HepG2 (cell line): ENCODE measurements at regions not wholly inside any gene's neighbourhood (a gene's known extent, or its start where the extent isn't known, plus 50 kb on each side); places are given as distances from the start of the nearest gene placed in this dataset.

ENCODE experiments used
- ATAC-seq: fragments of 200-7000 bp; cut with Tn5 transposase; 3 replicates; pipeline ENCODE4 v1.9.1; 2020; ENCODE audit warnings: mild to moderate bottlenecking, moderate library complexity
- BruUV-seq: library from RNA; stranded (reverse); fragments of 400-500 nt; replicated peaks from 2 replicates; lab custom pipeline; 2021; lab: Mats Ljungman, UMichigan
- CTCF ChIA-PET: fragments of 300-600 bp; formaldehyde crosslinking; extraction: SDS; loops from one replicate; lab custom pipeline; 2021; ENCODE audit warnings: low total read pairs, inconsistent platforms, low intra/inter-chr PET ratio; lab: Yijun Ruan, JAX
- POLR2A ChIA-PET: fragments of 350-600 bp; sonication (Branson Sonifier 250); formaldehyde crosslinking; loops from one replicate; lab custom pipeline; 2020; ENCODE audit warnings: antibody characterized with exemption, inconsistent platforms; lab: Yijun Ruan, JAX
- DNase-seq: peaks from one replicate; pipeline ENCODE4 v3.0.0-alpha.2; 2015; ENCODE audit warnings: low spot score
- FAIRE-seq: peaks from 3 replicates; lab custom pipeline; 2011; peaks lifted over from hg19 to GRCh38; lab: Jason Lieb, UNC
- H2AFZ ChIP-seq: one replicate; pipeline ENCODE4 v1.6.1; 2011; ENCODE audit warnings: low read length, inconsistent platforms
- H3K27ac ChIP-seq: fragments of 300-600 bp; 3 replicates; pipeline ENCODE4 v1.8.0; 2011; ENCODE audit warnings: mixed run types, mild to moderate bottlenecking, mixed read lengths, low read length, inconsistent platforms; ENCODE audit not compliant: insufficient read depth; ENCODE audit errors: extremely low read length
- H3K27me3 ChIP-seq, 2 experiments: fragments of 200-600 bp in 1 of 2; 2 replicates in 1 of 2; 3 replicates in 1 of 2; pipeline versions ENCODE4 v1.6.0 to v1.8.0; 2011; ENCODE audit warnings: low read length in 2 of 2, mild to moderate bottlenecking in 2 of 2, moderate library complexity in 2 of 2, inconsistent platforms in 1 of 2; ENCODE audit not compliant: insufficient read depth in 2 of 2, control insufficient read depth in 1 of 2
- H3K36me3 ChIP-seq, 2 experiments: fragments of 200-600 bp in 1 of 2; replicated peaks in 1 of 2; 2 replicates in 1 of 2; 3 replicates in 1 of 2; pipeline versions ENCODE4 v1.5.1 to v1.8.0; 2011; ENCODE audit warnings: low read length in 2 of 2, inconsistent platforms in 1 of 2; ENCODE audit not compliant: insufficient read depth in 2 of 2, control insufficient read depth in 1 of 2
- H3K4me1 ChIP-seq: 2 replicates; pipeline ENCODE4 v1.5.1; 2012; ENCODE audit warnings: low read length, inconsistent platforms; ENCODE audit not compliant: insufficient read depth
- H3K4me2 ChIP-seq: 2 replicates; pipeline ENCODE4 v1.6.0; 2011; ENCODE audit warnings: low read depth, low read length, inconsistent platforms
- H3K4me3 ChIP-seq, 3 experiments: fragments of 200-600 bp in 1 of 3; sonication (generic), shearing (Covaris generic) in 1 of 3; replicated peaks in 1 of 3; 2 replicates each; pipeline ENCODE4 v1.5.1; 2011 to 2016; ENCODE audit warnings: low read length in 3 of 3, inconsistent platforms in 2 of 3, low read depth in 2 of 3, mild to moderate bottlenecking in 2 of 3, control low read depth in 1 of 3, mixed read lengths in 1 of 3; ENCODE audit not compliant: insufficient read depth in 1 of 3
- H3K79me2 ChIP-seq: one replicate; pipeline ENCODE4 v1.6.1; 2011; ENCODE audit warnings: low read length, inconsistent platforms; ENCODE audit not compliant: insufficient read depth
- H3K9ac ChIP-seq: 2 replicates; pipeline ENCODE4 v1.6.0; 2011; ENCODE audit warnings: mild to moderate bottlenecking, low read depth, low read length, inconsistent platforms; ENCODE audit not compliant: insufficient read depth
- H3K9me3 ChIP-seq: 2 replicates; pipeline ENCODE4 v1.5.1; 2012; ENCODE audit warnings: mild to moderate bottlenecking, low read length
- H4K20me1 ChIP-seq: 2 replicates; pipeline ENCODE4 v1.6.0; 2011; ENCODE audit warnings: inconsistent platforms, mild to moderate bottlenecking, low read length, moderate library complexity; ENCODE audit not compliant: insufficient read depth
- BCL6 ChIP-seq: IDR thresholded peaks from 2 replicates; pipeline ENCODE4 v1.6.1; 2016; ENCODE audit warnings: missing genetic modification reagents, missing compliant biosample characterization
- HDAC1 ChIP-seq: sonication (generic); formaldehyde crosslinking; IDR thresholded peaks from 2 replicates; pipeline ENCODE4 v1.5.1; 2020; ENCODE audit warnings: mild to moderate bottlenecking, missing genetic modification reagents
- HHEX ChIP-seq: IDR thresholded peaks from 2 replicates; pipeline ENCODE4 v1.6.1; 2016; ENCODE audit warnings: control low read depth
- KAT2B ChIP-seq: fragments of 150-350 bp; IDR thresholded peaks from 2 replicates; pipeline ENCODE4 v1.6.1; 2014; ENCODE audit warnings: low read depth, low read length, borderline replicate concordance
- NR2F2 ChIP-seq: IDR thresholded peaks from 2 replicates; pipeline ENCODE4 v1.6.1; 2012; ENCODE audit warnings: low read depth, inconsistent platforms, borderline replicate concordance
- ONECUT2 ChIP-seq: sonication (generic); formaldehyde crosslinking; IDR thresholded peaks from 2 replicates; pipeline ENCODE4 v1.4.0; 2020; ENCODE audit warnings: missing genetic modification reagents
- SOX13 ChIP-seq, 3 experiments: fragments of 450-650 bp in 1 of 3; sonication (generic) in 1 of 3; formaldehyde crosslinking in 1 of 3; IDR thresholded peaks in 2 of 3; conservative IDR thresholded peaks in 1 of 3; 2 replicates each; pipeline versions ENCODE4 v1.5.0 to v1.6.1; 2016 to 2020; ENCODE audit warnings: antibody characterized with exemption in 1 of 3, mild to moderate bottlenecking in 1 of 3, missing compliant biosample characterization in 1 of 3, missing genetic modification reagents in 1 of 3, moderate library complexity in 1 of 3
- SOX6 ChIP-seq, 2 experiments: fragments of 450-650 bp in 1 of 2; sonication (generic) in 1 of 2; formaldehyde crosslinking in 1 of 2; IDR thresholded peaks; 2 replicates each; pipeline versions ENCODE4 v1.4.0 to v1.6.1; 2017 to 2020; ENCODE audit warnings: antibody characterized with exemption in 1 of 2, mild to moderate bottlenecking in 1 of 2, missing genetic modification reagents in 1 of 2
- ZNF260 ChIP-seq: sonication (generic); formaldehyde crosslinking; IDR thresholded peaks from 2 replicates; pipeline ENCODE4 v1.4.0; 2020; ENCODE audit warnings: missing genetic modification reagents, low read depth, mild to moderate bottlenecking, borderline replicate concordance
- ZNF687 ChIP-seq: sonication (generic); formaldehyde crosslinking; IDR thresholded peaks from 2 replicates; pipeline ENCODE4 v1.5.1; 2020; ENCODE audit warnings: mild to moderate bottlenecking, missing genetic modification reagents, moderate library complexity
- WGBS: methylation state at CpG from one replicate; pipeline ENCODE4 v1.1.6; 2017; ENCODE audit warnings: low lambda C conversion rate; 5-methylcytosine and 5-hydroxymethylcytosine counted together
- in situ Hi-C: cut with HindIII; loops from 2 replicates; pipeline ENCODE4 v1.10.0; 2017; ENCODE audit warnings: low pct_unique_long_range_greater_than_20kb; ENCODE audit not compliant: extremely low pct_ligation_motif_present
- intact Hi-C: fragments of 100-400 bp; cut with micrococcal nuclease; formaldehyde crosslinking; loops from one replicate; pipeline ENCODE4 v1.10.0; 2022; ENCODE audit not compliant: unreplicated experiment

- Histone ChIP-seq H3K36me3 (no peaks in the 10 kb centered on the region), H2AFZ (no peak overlapping the region), H3K9me3 (no peaks in the 10 kb centered on the region), H3K4me1 (peaks cover 8% of the 10 kb centered on the region; the same call in 1 of the 2 replicates), H4K20me1 (no peaks in the 10 kb centered on the region), H3K27me3 (no peaks in the 10 kb centered on the region), H3K27ac (no peak overlapping the region), H3K4me2 (no peak overlapping the region), H3K4me3 (no peak overlapping the region), H3K9ac (no peak overlapping the region), H3K79me2 (no peaks in the 10 kb centered on the region)
- FAIRE-seq (no peak), DNase-seq (no peak), ATAC-seq (no peak)
- TF ChIP-seq ZNF260 (CRISPR knock-in tag) (no peak), NR2F2 (0 out of 2 replicates have a peak, but pooled peaks have one; percentile 34), SOX13 (IDR thresholded peaks at IDR 0.05) (no peak), SOX13 (CRISPR knock-in tag; conservative IDR thresholded peaks at IDR 0.05 in 1 of 2, IDR thresholded peaks at IDR 0.05 in 1 of 2) (peak in 1 of 2 experiments; percentile 42; a peak in 1 of 4 replicates), ONECUT2 (CRISPR knock-in tag) (peak; percentile 83), SOX6 (IDR thresholded peaks at IDR 0.05) (no peak), SOX6 (CRISPR knock-in tag; IDR thresholded peaks at IDR 0.05) (peak; percentile 26; the same call in 1 of the 2 replicates), BCL6 (CRISPR knock-in tag) (peak; percentile 87), HDAC1 (0 out of 2 replicates have a peak, but pooled peaks have one; percentile 29), HHEX (peak; percentile 74), ZNF687 (no peak), KAT2B (peak; percentile 88; the same call in 1 of the 2 replicates)
- CTCF ChIA-PET, result no interaction called here
- intact Hi-C loops (no loop called here), in situ Hi-C loops (no loop called here)
- no TSS peak for BruUV-seq
- WGBS, result 40% methylated on average over 3 of the region's 3 CpGs
- POLR2A ChIA-PET, result no interaction called here
Measured at GRCh38 chr5:78701795-78702410, 53.3 kb upstream of the LHFPL2 start.
